ENCODE measurements at regions not wholly inside any gene's neighbourhood (a gene's known extent, or its start where the extent isn't known, plus 50 kb on each side); places are given as distances from the start of the nearest gene placed in this dataset.

- TF ChIP-seq CTCF (IDR thresholded peaks at IDR 0.05): no peak
- no peak for TF ChIP-seq TCF7 (CRISPR knock-in tag; IDR thresholded peaks at IDR 0.05; ENCODE audit: low read depth)
Measured at GRCh38 chr10:32169556-32169955, 113.3 kb upstream of the KIF5B start.

Data from WTC11 (cell line).